NCI-H2196 (cell line): ENCODE measurements at regions not wholly inside any gene's neighbourhood (a gene's known extent, or its start where the extent isn't known, plus 50 kb on each side); places are given as distances from the start of the nearest gene placed in this dataset.
"Not testable (repeated sequence)": the region's sequence is repeated elsewhere in the genome, so short reads cannot be mapped to it uniquely, and the experiment has no call there.

Source experiments
- DNase-seq: peaks from one replicate; lab custom pipeline; 2025; ENCODE audit not compliant: unreplicated experiment; lab: John Stamatoyannopoulos, UW

DNA sequence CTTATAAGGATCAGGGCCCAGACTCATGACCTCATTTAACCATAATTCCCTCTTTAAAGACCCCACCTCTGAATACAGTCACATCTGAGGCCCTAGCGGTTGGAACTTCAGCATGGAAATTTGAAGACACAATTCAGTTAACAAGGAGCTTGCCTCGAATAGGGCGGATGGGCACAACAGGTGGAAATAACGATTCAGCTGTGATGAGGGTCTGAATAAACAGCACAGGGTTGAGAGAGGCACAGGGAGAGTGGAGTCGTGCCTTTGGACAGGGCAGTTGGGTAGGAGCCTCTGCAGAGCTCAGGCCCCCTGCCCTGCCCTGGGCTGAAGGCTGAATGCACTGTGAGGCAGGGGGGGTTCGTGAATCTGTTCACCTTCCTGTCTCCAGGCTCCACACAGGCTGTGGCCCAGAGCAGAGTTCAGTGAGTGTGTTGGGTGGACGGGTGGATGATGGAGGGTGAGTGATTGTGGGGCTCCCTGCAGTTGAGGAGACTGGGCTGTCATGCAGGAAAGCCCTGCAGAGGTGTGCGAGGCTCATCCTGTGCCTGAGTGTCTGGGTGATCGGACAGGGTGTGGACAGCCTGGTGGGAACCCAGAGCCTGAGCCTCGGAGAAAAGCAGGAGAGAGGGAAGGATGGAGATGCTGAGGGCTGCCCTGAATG, 243.1 kb downstream of the FOXD2 start:
- DNase-seq = no peak

DNA sequence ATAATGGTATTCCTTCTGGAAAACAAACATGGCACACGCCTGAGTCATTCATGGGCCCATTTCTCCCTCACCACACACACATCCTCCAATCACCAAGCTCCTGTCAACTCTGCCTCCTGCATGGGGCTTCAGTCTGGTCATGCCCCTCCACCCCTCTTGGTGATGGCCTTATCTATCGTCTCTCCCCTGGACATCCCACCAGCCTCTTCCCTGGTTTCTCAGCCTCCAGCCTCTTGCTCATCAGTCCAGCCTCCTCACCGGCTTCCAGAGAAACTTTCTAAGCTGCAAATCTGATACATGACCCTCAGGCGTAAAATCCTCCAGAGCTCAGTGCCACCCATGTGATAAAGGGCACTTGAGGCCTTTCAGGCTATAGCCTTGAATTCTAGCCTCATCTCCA, 243.9 kb downstream of the FOXD2 start:
- DNase-seq = no peak

DNA sequence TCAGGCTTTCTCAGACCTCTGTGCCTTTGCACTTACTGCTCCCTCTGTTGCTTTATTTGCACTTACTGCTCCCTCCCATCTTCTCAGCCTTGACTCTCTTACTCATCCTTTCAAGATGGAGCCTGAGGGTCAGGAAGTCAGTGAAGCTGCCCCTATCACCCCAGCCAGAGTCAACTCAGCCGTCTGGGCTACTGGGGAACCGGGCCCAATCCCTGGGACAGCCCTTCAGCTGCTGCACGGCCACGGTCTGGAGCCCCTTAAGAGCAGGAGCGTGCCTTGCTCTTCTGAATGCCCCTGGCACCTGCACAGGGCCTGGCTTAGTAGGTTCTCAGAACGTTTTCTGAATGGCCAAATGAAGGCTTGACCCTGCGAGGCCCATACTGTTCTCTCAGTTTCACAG, 244.4 kb downstream of the FOXD2 start:
- DNase-seq = no peak

DNA sequence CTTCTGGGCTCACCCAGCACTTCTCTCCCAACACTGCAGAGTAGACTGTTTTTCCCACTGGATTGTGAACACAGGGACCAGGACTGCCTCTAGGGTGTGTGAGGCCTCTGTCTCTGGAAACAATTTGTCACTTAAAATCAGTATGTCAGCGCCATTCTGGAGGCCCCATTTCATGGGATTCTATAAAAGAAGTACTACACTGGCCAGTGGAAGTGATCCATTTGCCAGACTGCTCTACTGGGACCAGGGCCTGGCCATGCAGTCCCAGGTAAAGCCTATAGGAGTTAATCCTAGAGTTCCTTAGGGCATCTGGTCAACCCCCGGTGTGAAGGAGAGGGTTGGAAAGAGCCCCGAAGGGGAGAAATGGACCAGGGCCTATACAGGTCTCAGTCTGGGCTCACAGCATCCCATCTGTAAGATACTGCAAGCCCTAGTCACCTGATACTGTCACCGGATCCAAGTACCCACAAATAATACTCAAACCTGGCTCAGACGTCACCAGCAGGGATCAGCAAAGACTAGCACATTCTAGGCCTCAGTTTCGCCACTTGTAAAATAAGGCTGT, 245.0 kb downstream of the FOXD2 start:
- no peak for DNase-seq

DNA sequence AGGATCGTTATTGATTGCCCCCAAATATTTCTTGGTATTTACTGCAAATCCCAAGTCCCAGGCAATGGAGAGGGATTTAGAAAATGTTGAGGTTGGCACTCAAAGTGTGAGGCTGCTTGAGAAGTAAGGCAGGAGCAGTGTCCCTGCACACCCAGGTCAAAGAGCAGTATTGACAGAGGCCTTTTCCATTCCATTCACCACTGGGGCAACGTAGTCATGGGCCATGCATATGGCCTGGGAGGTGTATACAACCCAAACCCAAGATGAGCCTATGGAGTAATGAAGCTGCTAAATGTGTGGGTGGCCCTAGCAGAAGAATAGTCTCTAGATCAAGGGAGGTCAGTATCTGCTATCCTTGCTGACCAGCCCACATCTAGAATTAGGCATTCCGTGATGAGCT, 245.6 kb downstream of the FOXD2 start:
- DNase-seq = no peak

DNA sequence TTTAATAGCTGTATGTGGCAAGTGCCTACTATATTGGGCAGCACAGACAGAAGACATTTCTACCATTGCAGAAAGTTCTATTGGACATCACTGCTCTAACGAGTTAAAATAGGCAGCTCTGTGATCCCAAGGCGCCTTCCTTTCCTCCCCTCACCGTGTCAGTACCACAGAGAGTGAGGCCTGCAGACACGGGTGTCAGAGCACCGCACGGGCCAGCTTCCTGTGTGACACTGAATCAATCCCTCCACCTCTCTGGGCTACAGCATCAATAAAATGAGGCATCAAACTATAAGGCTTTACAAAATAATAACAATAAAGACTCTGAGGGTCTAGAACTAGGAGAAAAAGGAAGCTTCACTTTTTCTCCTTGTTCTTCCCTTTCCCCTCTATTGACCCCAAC, 246.7 kb downstream of the FOXD2 start:
- no peak for DNase-seq

DNA sequence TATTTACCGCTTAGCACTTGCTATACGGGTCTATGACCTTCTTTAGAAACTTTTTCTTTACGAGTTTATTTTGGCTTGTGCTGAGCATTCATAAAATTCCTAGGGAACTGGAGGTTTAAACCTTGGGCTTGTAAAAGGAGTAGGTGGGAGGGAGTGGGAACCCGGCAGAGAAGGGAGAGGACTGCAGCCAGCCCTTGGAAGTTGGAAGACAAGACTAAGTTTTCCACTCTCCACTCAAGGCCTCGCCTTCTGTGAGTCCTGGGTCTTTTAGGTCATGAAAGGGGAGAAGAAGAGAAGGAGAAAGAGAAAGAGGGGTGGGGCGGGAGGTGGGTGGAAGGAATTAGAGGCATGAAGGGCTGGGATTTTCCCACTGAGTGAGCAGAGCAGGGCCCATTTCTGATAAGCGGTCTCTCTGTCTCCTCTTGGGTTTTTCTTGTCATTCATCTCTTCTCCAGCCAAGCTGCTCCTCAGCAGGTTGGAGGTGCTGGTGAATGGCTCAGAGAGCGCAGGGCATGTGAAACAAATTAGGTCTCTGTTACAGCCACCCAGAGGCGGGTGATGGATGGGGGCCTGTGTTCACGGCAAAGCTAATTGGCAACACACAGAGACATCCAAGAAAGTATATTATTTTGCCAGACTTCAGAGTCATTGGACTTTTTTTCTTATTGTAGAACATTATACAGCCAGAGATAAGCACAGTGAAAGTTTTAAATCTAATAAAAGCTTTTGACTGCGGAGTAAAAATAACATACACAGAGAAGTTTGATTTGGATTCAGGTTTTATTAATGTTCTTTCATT, 247.3 kb downstream of the FOXD2 start:
- DNase-seq = no peak

DNA sequence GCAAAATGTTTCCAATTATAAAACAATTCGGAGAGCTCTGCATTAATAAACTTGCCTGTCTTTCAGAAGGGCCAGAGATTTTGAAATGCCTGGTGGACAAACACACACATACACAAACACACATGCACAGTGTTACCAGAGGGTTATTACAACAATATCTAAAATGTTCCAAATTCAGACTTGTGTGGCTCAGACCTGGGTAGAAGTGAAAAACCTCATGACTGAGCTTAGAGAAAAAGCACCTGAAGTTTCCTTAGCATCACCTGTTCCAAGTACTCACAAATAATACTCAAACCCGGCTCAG, 247.9 kb downstream of the FOXD2 start:
- no peak for DNase-seq

DNA sequence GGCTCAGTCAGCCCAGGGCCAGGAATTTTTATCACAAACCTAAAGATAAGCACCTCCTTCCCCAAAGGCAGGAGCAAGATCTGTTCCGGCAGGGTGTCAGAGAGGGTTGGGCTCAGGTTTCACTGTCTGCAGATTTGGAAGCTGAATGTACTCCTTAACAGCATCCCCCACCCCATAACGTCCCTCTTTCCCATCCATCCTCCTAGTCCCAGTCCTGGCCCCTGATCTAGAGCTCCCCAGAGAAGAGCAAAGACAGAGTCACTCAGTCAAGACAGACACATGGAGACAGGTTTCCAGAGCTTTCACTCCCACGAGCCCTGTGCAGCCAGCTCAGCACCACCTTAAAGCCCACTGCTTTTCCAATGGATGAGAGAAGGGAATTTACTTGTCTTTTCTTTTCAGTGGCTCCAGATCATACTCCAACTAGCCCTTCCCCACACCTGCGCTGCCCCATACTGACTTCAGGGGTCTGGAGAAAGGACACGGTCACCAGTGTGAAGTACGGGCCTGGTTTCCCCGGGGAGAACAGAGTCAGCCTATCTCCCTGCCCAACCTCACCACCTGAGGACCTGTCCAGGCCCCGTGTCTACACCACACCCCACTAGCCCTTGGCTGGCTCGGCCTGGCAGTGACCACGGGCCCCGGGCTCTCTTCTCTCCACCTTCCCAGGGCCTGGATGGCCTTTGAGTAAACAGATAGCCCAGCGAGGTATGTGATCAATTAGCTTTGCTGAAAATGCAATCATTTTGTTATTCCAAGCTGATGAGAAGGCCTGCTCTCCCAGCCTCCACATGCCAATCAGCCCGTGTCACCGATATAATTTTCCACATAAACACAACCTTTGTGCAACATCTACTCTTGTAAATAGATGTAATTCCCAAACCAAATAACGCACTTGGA, 249.1 kb downstream of the FOXD2 start:
- no peak for DNase-seq

DNA sequence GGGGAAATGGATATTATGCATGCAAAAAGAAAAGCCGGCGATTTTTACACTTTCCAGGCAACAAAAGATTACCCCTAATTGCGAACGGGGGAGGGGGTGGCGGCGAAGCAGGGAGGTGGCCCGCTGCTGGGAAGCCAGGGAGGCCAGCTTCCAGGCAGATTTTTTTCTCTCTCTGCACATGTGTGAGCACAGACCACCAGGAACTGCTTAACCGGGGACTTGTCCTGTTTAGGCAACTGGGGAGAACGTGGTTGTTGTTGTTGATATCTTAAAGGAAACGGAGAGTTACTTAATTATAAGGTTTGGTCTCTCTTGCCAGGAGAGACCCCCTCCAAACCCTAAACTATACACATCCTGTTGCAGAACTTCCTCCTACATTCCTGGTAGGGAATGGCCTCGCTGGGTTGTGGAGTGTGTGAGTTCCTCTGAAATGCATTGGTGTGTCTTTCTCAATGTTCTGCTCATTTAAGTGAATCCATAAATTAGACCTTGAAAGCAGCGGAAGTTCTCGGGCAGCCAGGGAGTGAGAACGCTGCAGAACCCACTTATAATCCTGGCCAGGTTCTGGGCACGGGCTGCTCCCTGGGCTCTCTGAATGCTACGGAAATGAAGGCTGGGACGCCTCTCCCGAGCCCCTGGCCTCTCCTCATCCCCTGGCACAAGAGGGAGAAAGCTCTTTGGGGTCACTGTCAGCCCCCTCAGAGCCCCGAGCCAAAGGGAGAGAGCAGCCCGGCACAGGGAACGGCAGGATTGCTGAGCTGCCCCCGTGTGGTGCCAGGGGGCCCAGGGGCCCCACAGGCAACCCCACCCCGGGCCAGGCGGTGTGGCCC, 250.0 kb downstream of the FOXD2 start:
- no peak for DNase-seq

DNA sequence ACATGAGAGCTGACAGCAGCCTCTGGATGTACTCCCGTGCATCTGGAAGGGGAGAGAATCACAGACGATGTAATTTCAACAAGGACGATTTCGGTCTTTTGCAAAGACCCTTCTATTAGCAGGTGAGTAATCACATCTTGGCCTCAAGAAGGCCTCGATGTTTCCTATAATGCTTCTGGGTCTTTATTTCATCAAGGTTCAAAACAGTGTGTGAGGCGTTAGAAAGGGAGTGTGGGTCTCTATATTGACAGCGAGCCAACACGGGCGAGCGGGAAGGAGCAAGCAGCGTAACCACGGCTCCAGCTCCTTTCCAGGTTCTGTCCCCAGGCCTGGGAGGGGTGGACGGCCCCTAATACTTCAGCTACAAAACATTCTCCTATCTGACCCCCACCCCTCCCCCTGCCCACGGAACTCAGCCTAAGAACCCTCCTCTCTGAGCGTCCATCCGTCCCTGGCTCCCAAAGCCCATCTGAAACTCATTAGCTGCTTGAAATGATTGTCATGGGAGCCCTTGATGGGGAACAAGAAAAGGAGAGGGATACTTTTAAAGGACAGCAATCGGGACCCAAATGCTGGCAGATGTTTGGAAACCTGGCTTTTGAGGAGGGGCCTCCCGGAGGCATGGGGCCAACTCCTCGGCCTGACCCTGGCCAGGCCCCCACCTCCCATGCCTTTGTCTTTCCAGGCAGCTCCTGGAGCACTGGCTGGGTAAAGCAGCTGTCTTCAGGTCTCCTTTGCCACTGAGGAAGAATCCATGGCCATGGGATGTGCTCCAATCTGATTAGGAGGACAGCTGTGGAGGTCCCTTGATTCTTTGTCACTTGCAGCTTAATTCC, 250.8 kb downstream of the FOXD2 start:
- no peak for DNase-seq

DNA sequence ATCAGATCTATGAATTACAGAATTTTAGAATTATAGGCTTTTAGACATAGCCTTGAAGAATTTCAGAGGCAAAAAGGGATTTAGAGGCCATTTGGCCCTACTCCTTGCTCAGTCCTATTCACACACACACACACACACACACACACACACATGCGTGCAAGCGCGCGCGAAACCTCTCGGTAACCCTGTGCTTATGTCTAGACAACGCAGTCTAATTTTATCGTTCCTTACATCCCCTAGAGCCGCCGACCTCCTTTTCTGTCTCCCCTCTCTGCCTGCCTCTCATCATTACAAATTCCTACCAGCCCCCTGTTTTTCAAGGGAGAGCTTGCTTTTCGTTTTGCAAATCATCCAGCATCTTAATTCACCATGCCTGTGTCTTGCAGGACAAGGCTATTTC, 252.1 kb downstream of the FOXD2 start:
- DNase-seq = no peak

DNA sequence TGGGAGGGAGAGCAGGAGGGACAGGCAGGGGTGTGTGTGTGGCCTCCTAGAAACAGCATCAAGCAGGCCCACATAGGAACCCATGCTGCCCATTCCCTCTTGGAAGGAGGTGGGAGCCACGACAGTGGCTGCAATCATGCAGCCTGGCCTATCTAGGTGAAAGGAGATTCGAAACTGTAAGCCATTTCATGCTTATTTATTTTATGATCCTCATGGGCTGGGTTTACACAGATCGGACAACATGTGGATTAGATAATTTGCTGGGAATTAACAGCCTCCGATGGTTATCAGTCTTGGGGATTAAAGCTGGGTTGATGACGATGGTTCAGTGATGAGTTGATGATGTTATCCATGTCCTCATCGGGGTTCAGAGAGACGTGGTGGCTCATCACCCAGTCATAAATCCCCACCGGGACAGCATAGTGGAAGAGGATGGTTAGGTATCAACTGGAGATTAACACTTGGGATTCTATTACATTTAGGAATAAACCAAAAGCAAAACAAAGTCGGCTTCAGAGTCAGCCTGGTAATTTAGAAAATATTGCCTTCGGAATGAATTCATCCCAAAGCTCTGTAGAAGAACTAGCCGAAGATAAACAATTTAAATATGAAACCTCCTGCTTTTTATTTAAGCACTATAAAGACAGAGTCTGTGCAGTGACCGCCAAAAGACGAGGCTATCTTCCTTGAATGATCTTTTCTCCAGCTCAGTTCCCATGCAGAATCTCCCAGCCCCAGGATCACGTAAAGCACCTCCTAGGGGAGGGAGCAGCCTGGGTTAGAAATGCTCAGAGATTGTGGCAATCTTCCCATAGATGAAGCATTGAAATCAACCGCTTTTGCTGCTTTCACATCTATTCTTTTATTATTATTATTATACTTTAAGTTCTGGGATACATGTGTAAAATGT, 252.8 kb downstream of the FOXD2 start:
- DNase-seq = no peak

DNA sequence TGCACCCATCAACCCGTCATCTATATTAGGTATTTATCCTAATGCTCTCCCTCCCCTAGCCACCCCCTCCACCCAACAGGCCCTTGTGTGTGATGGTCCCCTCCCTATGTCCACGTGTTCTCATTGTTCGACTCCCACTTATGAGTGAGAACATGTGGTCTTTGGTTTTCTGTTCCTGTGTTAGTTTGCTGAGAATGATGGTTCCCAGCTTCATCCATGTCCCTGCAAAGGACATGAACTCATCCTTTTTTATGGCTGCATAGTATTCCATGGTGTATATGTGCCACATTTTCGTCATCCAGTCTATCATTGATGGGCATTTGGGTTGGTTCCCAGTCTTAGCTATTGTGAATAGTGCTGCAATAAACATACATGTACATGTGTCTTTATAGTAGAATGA, 253.4 kb downstream of the FOXD2 start:
- not testable (repeated sequence) for DNase-seq

DNA sequence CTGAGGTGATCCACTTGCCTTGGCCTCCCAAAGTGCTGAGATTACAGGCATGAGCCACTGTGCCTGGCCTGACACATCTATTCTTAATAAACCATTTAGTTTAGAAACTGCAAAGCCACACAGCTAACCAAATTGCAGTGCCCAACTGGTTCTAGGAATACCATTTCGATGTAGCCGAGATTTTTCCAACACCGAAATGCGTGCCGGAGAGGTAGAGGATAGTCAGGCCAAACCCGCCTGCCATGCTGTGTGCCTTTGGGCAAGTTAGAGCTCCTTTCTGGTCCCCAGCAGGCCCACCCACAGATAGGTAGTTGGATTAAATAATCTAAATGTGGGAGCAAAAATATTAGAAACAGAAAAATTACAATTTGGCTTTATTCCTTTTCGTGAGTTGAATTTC, 254.4 kb downstream of the FOXD2 start:
- no peak for DNase-seq

DNA sequence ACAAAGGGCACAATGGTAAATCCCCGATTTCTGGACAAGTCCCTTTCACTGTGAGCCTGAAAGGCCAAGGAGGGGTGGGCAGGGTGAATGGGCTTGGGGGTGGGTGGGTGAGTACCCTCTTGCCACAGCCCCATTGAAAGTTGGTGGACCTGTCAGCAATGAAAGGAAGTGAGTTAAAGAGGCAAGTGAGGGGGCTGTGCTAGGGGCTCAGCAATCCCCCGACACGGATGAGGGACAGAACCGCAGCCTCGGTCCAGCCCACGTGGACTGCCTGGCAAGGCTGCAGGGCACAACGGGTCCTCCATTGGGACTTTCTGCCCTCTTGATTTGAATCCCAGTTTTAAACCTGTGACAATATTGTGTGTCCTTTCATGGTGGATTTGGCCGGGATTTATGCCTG, 255.3 kb downstream of the FOXD2 start:
- no peak for DNase-seq

DNA sequence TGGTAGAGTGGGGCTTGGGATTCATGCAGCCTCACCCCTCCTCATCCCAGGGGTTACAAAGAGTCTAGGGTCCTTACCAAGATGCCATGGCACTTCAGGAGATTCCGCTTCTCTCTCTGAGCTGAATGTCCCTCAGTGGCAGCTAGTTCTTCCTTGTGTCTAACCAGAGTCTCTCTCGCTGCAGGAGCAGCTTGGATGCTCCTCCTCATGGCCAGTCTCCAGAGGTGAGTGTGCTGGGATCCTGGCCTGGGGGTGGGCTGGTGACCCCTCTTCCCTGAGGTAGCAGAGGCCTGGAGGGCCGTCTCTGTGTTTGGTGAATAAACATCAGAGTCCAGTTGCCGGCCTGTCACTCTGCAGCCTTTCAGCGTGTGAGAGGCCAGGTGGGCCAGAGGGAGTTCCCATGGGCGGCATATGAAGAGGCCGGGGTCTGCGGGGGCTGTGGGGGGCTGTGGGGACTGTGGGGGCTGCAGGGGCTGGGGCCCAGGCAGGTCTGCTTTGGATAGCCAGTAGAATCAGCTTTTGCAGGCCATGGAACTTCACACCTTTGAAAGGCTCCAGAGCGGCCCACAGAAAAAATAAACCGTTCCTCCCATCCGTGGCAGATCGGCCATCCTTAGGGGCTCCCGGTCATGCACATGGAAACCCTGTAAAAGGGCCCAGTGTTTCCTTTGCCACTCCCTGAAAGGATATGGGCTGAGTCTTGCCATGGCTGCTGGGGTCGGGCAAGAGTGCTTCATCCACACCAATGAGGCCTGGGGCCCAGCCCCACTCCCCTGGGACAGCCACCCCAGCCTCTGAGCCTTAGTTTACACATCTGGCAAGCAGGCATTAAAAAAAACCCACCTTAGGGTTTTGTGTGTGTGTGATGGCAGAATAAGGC, 256.4 kb downstream of the FOXD2 start:
- DNase-seq = no peak

DNA sequence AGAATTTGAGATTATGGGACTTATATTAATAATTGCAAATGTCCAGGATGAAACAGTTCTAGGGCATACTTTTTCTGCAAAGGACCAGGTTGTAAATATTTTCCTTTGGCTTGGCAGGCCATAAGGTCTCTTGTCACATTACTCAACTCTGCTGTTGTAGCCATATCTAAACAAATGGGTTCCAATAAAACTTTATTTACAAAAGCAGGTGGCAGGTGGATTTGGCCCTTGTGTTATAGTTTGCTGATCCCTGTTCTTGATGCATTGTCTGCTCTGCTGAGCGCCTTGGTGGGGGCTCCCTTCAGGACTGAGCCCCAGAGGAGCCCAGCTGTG, 258.5 kb downstream of the FOXD2 start:
- DNase-seq = no peak
